HepG2 (cell line): ENCODE measurements at regions not wholly inside any gene's neighbourhood (a gene's known extent, or its start where the extent isn't known, plus 50 kb on each side); places are given as distances from the start of the nearest gene placed in this dataset.

Experiments
- ATAC-seq: fragments of 200-7000 bp; cut with Tn5 transposase; 3 replicates; pipeline ENCODE4 v1.9.1; 2020; ENCODE audit warnings: mild to moderate bottlenecking, moderate library complexity
- BruUV-seq: library from RNA; stranded (reverse); fragments of 400-500 nt; replicated peaks from 2 replicates; lab custom pipeline; 2021; lab: Mats Ljungman, UMichigan
- CTCF ChIA-PET: fragments of 300-600 bp; formaldehyde crosslinking; extraction: SDS; loops from one replicate; lab custom pipeline; 2021; ENCODE audit warnings: low total read pairs, inconsistent platforms, low intra/inter-chr PET ratio; lab: Yijun Ruan, JAX
- POLR2A ChIA-PET: fragments of 350-600 bp; sonication (Branson Sonifier 250); formaldehyde crosslinking; loops from one replicate; lab custom pipeline; 2020; ENCODE audit warnings: antibody characterized with exemption, inconsistent platforms; lab: Yijun Ruan, JAX
- DNase-seq: peaks from one replicate; pipeline ENCODE4 v3.0.0-alpha.2; 2015; ENCODE audit warnings: low spot score
- FAIRE-seq: peaks from 3 replicates; lab custom pipeline; 2011; peaks lifted over from hg19 to GRCh38; lab: Jason Lieb, UNC
- H2AFZ ChIP-seq: one replicate; pipeline ENCODE4 v1.6.1; 2011; ENCODE audit warnings: low read length, inconsistent platforms
- H3K27ac ChIP-seq: fragments of 300-600 bp; 3 replicates; pipeline ENCODE4 v1.8.0; 2011; ENCODE audit warnings: mixed run types, mild to moderate bottlenecking, mixed read lengths, low read length, inconsistent platforms; ENCODE audit not compliant: insufficient read depth; ENCODE audit errors: extremely low read length
- H3K27me3 ChIP-seq, 2 experiments: fragments of 200-600 bp in 1 of 2; 2 replicates in 1 of 2; 3 replicates in 1 of 2; pipeline versions ENCODE4 v1.6.0 to v1.8.0; 2011; ENCODE audit warnings: low read length in 2 of 2, mild to moderate bottlenecking in 2 of 2, moderate library complexity in 2 of 2, inconsistent platforms in 1 of 2; ENCODE audit not compliant: insufficient read depth in 2 of 2, control insufficient read depth in 1 of 2
- H3K36me3 ChIP-seq, 2 experiments: fragments of 200-600 bp in 1 of 2; replicated peaks in 1 of 2; 2 replicates in 1 of 2; 3 replicates in 1 of 2; pipeline versions ENCODE4 v1.5.1 to v1.8.0; 2011; ENCODE audit warnings: low read length in 2 of 2, inconsistent platforms in 1 of 2; ENCODE audit not compliant: insufficient read depth in 2 of 2, control insufficient read depth in 1 of 2
- H3K4me1 ChIP-seq: 2 replicates; pipeline ENCODE4 v1.5.1; 2012; ENCODE audit warnings: low read length, inconsistent platforms; ENCODE audit not compliant: insufficient read depth
- H3K4me2 ChIP-seq: 2 replicates; pipeline ENCODE4 v1.6.0; 2011; ENCODE audit warnings: low read depth, low read length, inconsistent platforms
- H3K4me3 ChIP-seq, 3 experiments: fragments of 200-600 bp in 1 of 3; sonication (generic), shearing (Covaris generic) in 1 of 3; replicated peaks in 1 of 3; 2 replicates each; pipeline ENCODE4 v1.5.1; 2011 to 2016; ENCODE audit warnings: low read length in 3 of 3, inconsistent platforms in 2 of 3, low read depth in 2 of 3, mild to moderate bottlenecking in 2 of 3, control low read depth in 1 of 3, mixed read lengths in 1 of 3; ENCODE audit not compliant: insufficient read depth in 1 of 3
- H3K79me2 ChIP-seq: one replicate; pipeline ENCODE4 v1.6.1; 2011; ENCODE audit warnings: low read length, inconsistent platforms; ENCODE audit not compliant: insufficient read depth
- H3K9ac ChIP-seq: 2 replicates; pipeline ENCODE4 v1.6.0; 2011; ENCODE audit warnings: mild to moderate bottlenecking, low read depth, low read length, inconsistent platforms; ENCODE audit not compliant: insufficient read depth
- H3K9me3 ChIP-seq: 2 replicates; pipeline ENCODE4 v1.5.1; 2012; ENCODE audit warnings: mild to moderate bottlenecking, low read length
- H4K20me1 ChIP-seq: 2 replicates; pipeline ENCODE4 v1.6.0; 2011; ENCODE audit warnings: inconsistent platforms, mild to moderate bottlenecking, low read length, moderate library complexity; ENCODE audit not compliant: insufficient read depth
- GABPB1 ChIP-seq: IDR thresholded peaks from 2 replicates; pipeline ENCODE4 v1.6.1; 2016; ENCODE audit warnings: mild to moderate bottlenecking, missing genetic modification reagents, moderate library complexity, missing compliant biosample characterization
- MYNN ChIP-seq: sonication (generic); formaldehyde crosslinking; IDR thresholded peaks from 2 replicates; pipeline ENCODE4 v1.4.0; 2020; ENCODE audit warnings: mild to moderate bottlenecking, low read depth, missing genetic modification reagents
- PTBP1 ChIP-seq: fragments of 200-400 bp; formaldehyde crosslinking; IDR thresholded peaks from 2 replicates; pipeline ENCODE4 v1.6.1; 2018; ENCODE audit warnings: low read length, low read depth; ENCODE audit not compliant: poor library complexity, severe bottlenecking
- TEAD2 ChIP-seq: sonication (generic); formaldehyde crosslinking; IDR thresholded peaks from 2 replicates; pipeline ENCODE4 v1.9.0; 2021; ENCODE audit warnings: missing genetic modification reagents
- ZBTB7B ChIP-seq: sonication (generic); formaldehyde crosslinking; IDR thresholded peaks from 2 replicates; pipeline ENCODE4 v1.4.0; 2020; ENCODE audit warnings: missing genetic modification reagents
- ZNF83 ChIP-seq: sonication (generic); formaldehyde crosslinking; IDR thresholded peaks from 2 replicates; pipeline ENCODE4 v1.4.0; 2020; ENCODE audit warnings: missing genetic modification reagents, mild to moderate bottlenecking, borderline replicate concordance
- WGBS: methylation state at CpG from one replicate; pipeline ENCODE4 v1.1.6; 2017; ENCODE audit warnings: low lambda C conversion rate; 5-methylcytosine and 5-hydroxymethylcytosine counted together
- in situ Hi-C: cut with HindIII; loops from 2 replicates; pipeline ENCODE4 v1.10.0; 2017; ENCODE audit warnings: low pct_unique_long_range_greater_than_20kb; ENCODE audit not compliant: extremely low pct_ligation_motif_present
- intact Hi-C: fragments of 100-400 bp; cut with micrococcal nuclease; formaldehyde crosslinking; loops from one replicate; pipeline ENCODE4 v1.10.0; 2022; ENCODE audit not compliant: unreplicated experiment
- TF ChIP-seq, protein P1 (sequence below): IDR thresholded peaks from 2 replicates; pipeline ENCODE4 v1.6.1; 2016; ENCODE audit warnings: missing genetic modification reagents, missing compliant biosample characterization
- TF ChIP-seq, protein P2 (sequence below): sonication (generic); formaldehyde crosslinking; IDR thresholded peaks from 2 replicates; pipeline ENCODE4 v1.5.1; 2020; ENCODE audit warnings: missing genetic modification reagents, mild to moderate bottlenecking, borderline replicate concordance
- TF ChIP-seq, protein P3 (sequence below): IDR thresholded peaks from 2 replicates; pipeline ENCODE4 v1.6.1; 2016; ENCODE audit warnings: low read depth, control low read depth
- TF ChIP-seq, protein P4 (sequence below): sonication (generic); formaldehyde crosslinking; IDR thresholded peaks from 2 replicates; pipeline ENCODE4 v1.4.0; 2020; ENCODE audit warnings: low read depth, missing genetic modification reagents
- TF ChIP-seq, protein P5 (sequence below): sonication (generic); formaldehyde crosslinking; IDR thresholded peaks from 2 replicates; pipeline ENCODE4 v1.4.0; 2020; ENCODE audit warnings: missing genetic modification reagents
- TF ChIP-seq, protein P6 (sequence below): sonication (generic); formaldehyde crosslinking; IDR thresholded peaks from 2 replicates; pipeline ENCODE4 v1.4.0; 2020; ENCODE audit warnings: missing genetic modification reagents
- TF ChIP-seq, protein P7 (sequence below): sonication (generic); formaldehyde crosslinking; IDR thresholded peaks from 2 replicates; pipeline ENCODE4 v1.8.0; 2022; ENCODE audit warnings: missing genetic modification reagents, low read depth, mild to moderate bottlenecking, borderline replicate concordance

DNA sequence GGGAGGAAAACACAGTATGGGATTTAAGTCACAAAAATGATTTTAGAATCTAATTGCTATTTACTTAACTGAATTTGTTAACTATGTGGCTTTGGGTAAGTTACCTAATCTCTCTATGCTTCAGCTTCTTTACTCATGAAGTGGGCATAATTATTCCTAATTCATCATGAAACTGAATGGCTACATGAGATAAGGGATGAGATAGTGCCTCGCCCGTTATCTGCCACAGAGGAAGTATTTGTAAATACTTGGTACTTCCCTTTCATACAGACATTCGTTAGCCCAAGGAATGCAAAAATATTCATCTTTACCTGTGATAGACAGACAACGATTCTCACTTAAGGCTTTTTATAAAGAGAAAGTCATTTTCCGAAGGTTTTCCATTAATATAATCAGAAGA is 221.2 kb upstream of the BLID start:
- Histone ChIP-seq H3K4me2 (no peak overlapping the region), H3K4me3 (no peak overlapping the region), H2AFZ (no peak overlapping the region), H4K20me1 (no peaks in the 10 kb centered on the region), H3K27ac (no peak overlapping the region), H3K9ac (no peak overlapping the region), H3K27me3 (no peaks in the 10 kb centered on the region), H3K9me3 (no peaks in the 10 kb centered on the region), H3K4me1 (no peaks in the 10 kb centered on the region), H3K79me2 (no peaks in the 10 kb centered on the region), H3K36me3 (no peaks in the 10 kb centered on the region)
- intact Hi-C loops (no loop called here), in situ Hi-C loops (no loop called here)
- WGBS: 37% methylated on average over 5 of the region's 5 CpGs
- ChIA-PET CTCF (no interaction called here), POLR2A (no interaction called here)
- FAIRE-seq (no peak), ATAC-seq (no peak), DNase-seq (no peak)
- no TSS peak for BruUV-seq
- TF ChIP-seq GABPB1 (CRISPR knock-in tag) (no peak), ZBTB7B (CRISPR knock-in tag) (no peak), TEAD2 (CRISPR knock-in tag) (no peak), MYNN (no peak), PTBP1 (no peak), ZNF83 (CRISPR knock-in tag) (no peak)
- TF ChIP-seq, protein P1, sequence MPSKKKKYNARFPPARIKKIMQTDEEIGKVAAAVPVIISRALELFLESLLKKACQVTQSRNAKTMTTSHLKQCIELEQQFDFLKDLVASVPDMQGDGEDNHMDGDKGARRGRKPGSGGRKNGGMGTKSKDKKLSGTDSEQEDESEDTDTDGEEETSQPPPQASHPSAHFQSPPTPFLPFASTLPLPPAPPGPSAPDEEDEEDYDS (CRISPR knock-in tag): no peak
- TF ChIP-seq, protein P2, sequence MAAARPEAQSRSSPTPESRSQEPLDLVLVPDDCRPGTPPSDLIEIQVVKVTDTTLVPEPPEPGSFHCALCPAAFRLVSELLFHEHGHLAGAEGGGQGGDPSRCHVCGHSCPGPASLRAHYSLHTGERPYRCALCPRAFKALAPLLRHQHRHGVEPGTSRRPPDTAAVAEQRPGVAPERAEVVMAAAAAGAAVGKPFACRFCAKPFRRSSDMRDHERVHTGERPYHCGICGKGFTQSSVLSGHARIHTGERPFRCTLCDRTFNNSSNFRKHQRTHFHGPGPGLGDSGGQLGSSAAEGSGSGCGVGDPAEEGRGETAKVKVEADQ (CRISPR knock-in tag): no peak
- TF ChIP-seq, protein P3, sequence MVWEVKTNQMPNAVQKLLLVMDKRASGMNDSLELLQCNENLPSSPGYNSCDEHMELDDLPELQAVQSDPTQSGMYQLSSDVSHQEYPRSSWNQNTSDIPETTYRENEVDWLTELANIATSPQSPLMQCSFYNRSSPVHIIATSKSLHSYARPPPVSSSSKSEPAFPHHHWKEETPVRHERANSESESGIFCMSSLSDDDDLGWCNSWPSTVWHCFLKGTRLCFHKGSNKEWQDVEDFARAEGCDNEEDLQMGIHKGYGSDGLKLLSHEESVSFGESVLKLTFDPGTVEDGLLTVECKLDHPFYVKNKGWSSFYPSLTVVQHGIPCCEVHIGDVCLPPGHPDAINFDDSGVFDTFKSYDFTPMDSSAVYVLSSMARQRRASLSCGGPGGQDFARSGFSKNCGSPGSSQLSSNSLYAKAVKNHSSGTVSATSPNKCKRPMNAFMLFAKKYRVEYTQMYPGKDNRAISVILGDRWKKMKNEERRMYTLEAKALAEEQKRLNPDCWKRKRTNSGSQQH (CRISPR knock-in tag): no peak
- TF ChIP-seq, protein P4, sequence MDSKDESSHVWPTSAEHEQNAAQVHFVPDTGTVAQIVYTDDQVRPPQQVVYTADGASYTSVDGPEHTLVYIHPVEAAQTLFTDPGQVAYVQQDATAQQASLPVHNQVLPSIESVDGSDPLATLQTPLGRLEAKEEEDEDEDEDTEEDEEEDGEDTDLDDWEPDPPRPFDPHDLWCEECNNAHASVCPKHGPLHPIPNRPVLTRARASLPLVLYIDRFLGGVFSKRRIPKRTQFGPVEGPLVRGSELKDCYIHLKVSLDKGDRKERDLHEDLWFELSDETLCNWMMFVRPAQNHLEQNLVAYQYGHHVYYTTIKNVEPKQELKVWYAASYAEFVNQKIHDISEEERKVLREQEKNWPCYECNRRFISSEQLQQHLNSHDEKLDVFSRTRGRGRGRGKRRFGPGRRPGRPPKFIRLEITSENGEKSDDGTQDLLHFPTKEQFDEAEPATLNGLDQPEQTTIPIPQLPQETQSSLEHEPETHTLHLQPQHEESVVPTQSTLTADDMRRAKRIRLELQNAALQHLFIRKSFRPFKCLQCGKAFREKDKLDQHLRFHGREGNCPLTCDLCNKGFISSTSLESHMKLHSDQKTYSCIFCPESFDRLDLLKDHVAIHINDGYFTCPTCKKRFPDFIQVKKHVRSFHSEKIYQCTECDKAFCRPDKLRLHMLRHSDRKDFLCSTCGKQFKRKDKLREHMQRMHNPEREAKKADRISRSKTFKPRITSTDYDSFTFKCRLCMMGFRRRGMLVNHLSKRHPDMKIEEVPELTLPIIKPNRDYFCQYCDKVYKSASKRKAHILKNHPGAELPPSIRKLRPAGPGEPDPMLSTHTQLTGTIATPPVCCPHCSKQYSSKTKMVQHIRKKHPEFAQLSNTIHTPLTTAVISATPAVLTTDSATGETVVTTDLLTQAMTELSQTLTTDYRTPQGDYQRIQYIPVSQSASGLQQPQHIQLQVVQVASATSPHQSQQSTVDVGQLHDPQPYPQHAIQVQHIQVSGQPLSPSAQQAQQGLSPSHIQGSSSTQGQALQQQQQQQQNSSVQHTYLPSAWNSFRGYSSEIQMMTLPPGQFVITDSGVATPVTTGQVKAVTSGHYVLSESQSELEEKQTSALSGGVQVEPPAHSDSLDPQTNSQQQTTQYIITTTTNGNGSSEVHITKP (CRISPR knock-in tag): no peak
- TF ChIP-seq, protein P5, sequence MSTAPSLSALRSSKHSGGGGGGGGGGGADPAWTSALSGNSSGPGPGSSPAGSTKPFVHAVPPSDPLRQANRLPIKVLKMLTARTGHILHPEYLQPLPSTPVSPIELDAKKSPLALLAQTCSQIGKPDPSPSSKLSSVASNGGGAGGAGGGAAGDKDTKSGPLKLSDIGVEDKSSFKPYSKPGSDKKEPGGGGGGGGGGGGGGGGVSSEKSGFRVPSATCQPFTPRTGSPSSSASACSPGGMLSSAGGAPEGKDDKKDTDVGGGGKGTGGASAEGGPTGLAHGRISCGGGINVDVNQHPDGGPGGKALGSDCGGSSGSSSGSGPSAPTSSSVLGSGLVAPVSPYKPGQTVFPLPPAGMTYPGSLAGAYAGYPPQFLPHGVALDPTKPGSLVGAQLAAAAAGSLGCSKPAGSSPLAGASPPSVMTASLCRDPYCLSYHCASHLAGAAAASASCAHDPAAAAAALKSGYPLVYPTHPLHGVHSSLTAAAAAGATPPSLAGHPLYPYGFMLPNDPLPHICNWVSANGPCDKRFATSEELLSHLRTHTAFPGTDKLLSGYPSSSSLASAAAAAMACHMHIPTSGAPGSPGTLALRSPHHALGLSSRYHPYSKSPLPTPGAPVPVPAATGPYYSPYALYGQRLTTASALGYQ (CRISPR knock-in tag): no peak
- TF ChIP-seq, protein P6, sequence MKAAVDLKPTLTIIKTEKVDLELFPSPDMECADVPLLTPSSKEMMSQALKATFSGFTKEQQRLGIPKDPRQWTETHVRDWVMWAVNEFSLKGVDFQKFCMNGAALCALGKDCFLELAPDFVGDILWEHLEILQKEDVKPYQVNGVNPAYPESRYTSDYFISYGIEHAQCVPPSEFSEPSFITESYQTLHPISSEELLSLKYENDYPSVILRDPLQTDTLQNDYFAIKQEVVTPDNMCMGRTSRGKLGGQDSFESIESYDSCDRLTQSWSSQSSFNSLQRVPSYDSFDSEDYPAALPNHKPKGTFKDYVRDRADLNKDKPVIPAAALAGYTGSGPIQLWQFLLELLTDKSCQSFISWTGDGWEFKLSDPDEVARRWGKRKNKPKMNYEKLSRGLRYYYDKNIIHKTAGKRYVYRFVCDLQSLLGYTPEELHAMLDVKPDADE (CRISPR knock-in tag): no peak
- TF ChIP-seq, protein P7, sequence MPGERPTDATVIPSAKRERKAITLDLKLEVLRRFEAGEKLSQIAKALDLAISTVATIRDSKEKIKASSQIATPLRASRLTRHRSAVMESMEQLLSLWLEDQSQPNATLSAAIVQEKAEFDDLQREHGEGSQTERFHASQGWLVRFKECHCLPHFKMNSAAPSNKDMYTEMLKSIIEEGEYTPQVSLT (CRISPR knock-in tag): no peak
